Endothelial cell of umbilical vein (primary cell): ENCODE measurements at regions not wholly inside any gene's neighbourhood (a gene's known extent, or its start where the extent isn't known, plus 50 kb on each side); places are given as distances from the start of the nearest gene placed in this dataset.

Experiments used
- CTCF ChIP-seq, 2 donors: IDR thresholded peaks; 1 replicate in 1 of 2; 2 replicates in 1 of 2; pipeline ENCODE4 v1.5.1; 2011; ENCODE audit warnings: low read length in 2 of 2, mild to moderate bottlenecking in 2 of 2, moderate library complexity in 2 of 2, control low read depth in 1 of 2, inconsistent platforms in 1 of 2, low read depth in 1 of 2; ENCODE audit not compliant: insufficient read depth in 1 of 2; ENCODE audit errors: extremely low read depth in 1 of 2
- POLR2A ChIP-seq: IDR thresholded peaks from 2 replicates; pipeline ENCODE4 v1.6.1; 2012; ENCODE audit warnings: low read depth, mild to moderate bottlenecking, control low read depth, low read length

- TF ChIP-seq CTCF (IDR thresholded peaks at IDR 0.05; ENCODE audit: extremely low read depth in 1 of 2, insufficient read depth in 1 of 2, low read depth in 1 of 2, low read length in 2 of 2) (no peak), POLR2A (no peak)
These were observed 292.1 kb downstream of the ADGB start for GRCh38 chr6:146890644-146891434.
